OCI-LY1 (cell line): ENCODE measurements at regions not wholly inside any gene's neighbourhood (a gene's known extent, or its start where the extent isn't known, plus 50 kb on each side); places are given as distances from the start of the nearest gene placed in this dataset.

Experiments used
- H2AFZ ChIP-seq: fragments of 200-600 bp; sonication (generic), shearing (Covaris generic); 2 replicates; pipeline ENCODE4 v1.6.0; 2014; ENCODE audit warnings: antibody characterized with exemption, mild to moderate bottlenecking, low read length
- H3F3A ChIP-seq: fragments of 200-600 bp; sonication (generic), shearing (Covaris generic); 2 replicates; pipeline ENCODE4 v1.6.0; 2014; ENCODE audit warnings: mild to moderate bottlenecking, antibody characterized with exemption, low read length, moderate library complexity; ENCODE audit not compliant: insufficient read depth
- H3K27ac ChIP-seq: fragments of 200-600 bp; sonication (generic); 2 replicates; pipeline ENCODE4 v1.5.1; 2014; ENCODE audit warnings: low read length, mixed run types, mild to moderate bottlenecking, low read depth; ENCODE audit not compliant: poor library complexity, severe bottlenecking
- H3K27me3 ChIP-seq: fragments of 200-600 bp; sonication (generic); 2 replicates; pipeline ENCODE4 v1.6.0; 2014; ENCODE audit warnings: antibody characterized with exemption, mild to moderate bottlenecking, low read length, moderate library complexity; ENCODE audit not compliant: insufficient read depth
- H3K36me3 ChIP-seq: fragments of 200-600 bp; sonication (generic); 2 replicates; pipeline ENCODE4 v1.6.1; 2014; ENCODE audit warnings: mild to moderate bottlenecking, antibody characterized with exemption, low read length, moderate library complexity, mixed read lengths; ENCODE audit not compliant: insufficient read depth
- H3K4me1 ChIP-seq: fragments of 200-600 bp; sonication (generic); 2 replicates; pipeline ENCODE4 v1.5.1; 2014; ENCODE audit warnings: mild to moderate bottlenecking, low read length, moderate library complexity; ENCODE audit not compliant: insufficient read depth, severe bottlenecking
- H3K4me2 ChIP-seq: fragments of 200-600 bp; sonication (generic), shearing (Covaris generic); 2 replicates; pipeline ENCODE4 v1.6.1; 2014; ENCODE audit warnings: low read length
- H3K4me3 ChIP-seq: fragments of 200-600 bp; sonication (generic); 2 replicates; pipeline ENCODE4 v1.5.1; 2014; ENCODE audit warnings: low read length, low read depth, mild to moderate bottlenecking, mixed read lengths; ENCODE audit not compliant: poor library complexity, severe bottlenecking
- H3K79me2 ChIP-seq: fragments of 200-600 bp; shearing (Covaris generic); 2 replicates; pipeline ENCODE4 v1.6.1; 2016; ENCODE audit warnings: mixed run types, low read length, mixed read lengths; ENCODE audit not compliant: insufficient read depth
- H3K9ac ChIP-seq: fragments of 200-600 bp; sonication (generic), shearing (Covaris generic); 2 replicates; pipeline ENCODE4 v1.6.1; 2014; ENCODE audit warnings: mild to moderate bottlenecking, low read length, mixed read lengths
- H3K9me2 ChIP-seq: fragments of 200-600 bp; sonication (generic), shearing (Covaris generic); 2 replicates; pipeline ENCODE4 v1.6.1; 2014; ENCODE audit warnings: low read depth, mild to moderate bottlenecking, low read length, mixed read lengths
- H3K9me3 ChIP-seq: fragments of 200-600 bp; shearing (Covaris generic); 2 replicates; pipeline ENCODE4 v1.6.1; 2014; ENCODE audit warnings: low read length, mixed read lengths
- H4K20me1 ChIP-seq: fragments of 200-600 bp; sonication (generic), shearing (Covaris generic); 2 replicates; pipeline ENCODE4 v1.6.0; 2016; ENCODE audit warnings: mild to moderate bottlenecking, low read length; ENCODE audit not compliant: insufficient read depth
- EZH2 ChIP-seq: fragments of 200-600 bp; sonication (generic), shearing (Covaris generic); IDR thresholded peaks from 2 replicates; pipeline ENCODE4 v1.8.0; 2017; ENCODE audit warnings: borderline replicate concordance, mixed run types, mild to moderate bottlenecking, antibody characterized with exemption, low read length, moderate library complexity, mixed read lengths
- TF ChIP-seq, protein P1 (sequence below): fragments of 200-600 bp; sonication (generic), shearing (Covaris generic); IDR thresholded peaks from 2 replicates; pipeline ENCODE4 v1.5.1; 2017; ENCODE audit warnings: mild to moderate bottlenecking, antibody characterized with exemption, low read length, moderate library complexity, mixed read lengths

DNA sequence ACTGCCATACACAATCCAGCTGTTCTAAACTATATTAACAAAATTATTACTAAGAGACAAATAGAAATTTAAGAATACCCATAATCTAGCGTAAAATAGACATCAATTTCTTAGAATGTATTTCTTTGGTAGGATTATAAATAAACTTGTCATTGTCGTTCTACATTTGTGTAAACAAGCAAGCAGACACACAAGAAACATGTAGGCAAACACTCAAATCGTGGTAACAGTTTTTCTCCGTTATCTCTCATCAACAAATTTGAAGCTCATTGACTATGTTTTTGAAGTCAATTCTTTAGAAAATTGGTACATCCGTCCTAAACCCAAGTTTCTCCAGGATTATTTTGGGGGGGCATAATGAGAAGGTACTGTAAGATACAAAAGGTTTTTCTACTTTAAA, 832.2 kb downstream of the DTWD2 start:
- Histone ChIP-seq H3K27me3 (no peaks in the 10 kb centered on the region), H3K4me2 (no peak overlapping the region), H3K9me3 (no peaks in the 10 kb centered on the region; the same call in 1 of the 2 replicates), H3K9me2 (no peaks in the 10 kb centered on the region), H3K4me3 (no peak overlapping the region), H3K27ac (no peak overlapping the region), H4K20me1 (no peaks in the 10 kb centered on the region), H3K9ac (no peak overlapping the region), H3F3A (no peaks in the 10 kb centered on the region), H3K4me1 (no peaks in the 10 kb centered on the region), H2AFZ (no peak overlapping the region), H3K36me3 (no peaks in the 10 kb centered on the region), H3K79me2 (no peaks in the 10 kb centered on the region)
- TF ChIP-seq EZH2, result no peak
- TF ChIP-seq, protein P1, sequence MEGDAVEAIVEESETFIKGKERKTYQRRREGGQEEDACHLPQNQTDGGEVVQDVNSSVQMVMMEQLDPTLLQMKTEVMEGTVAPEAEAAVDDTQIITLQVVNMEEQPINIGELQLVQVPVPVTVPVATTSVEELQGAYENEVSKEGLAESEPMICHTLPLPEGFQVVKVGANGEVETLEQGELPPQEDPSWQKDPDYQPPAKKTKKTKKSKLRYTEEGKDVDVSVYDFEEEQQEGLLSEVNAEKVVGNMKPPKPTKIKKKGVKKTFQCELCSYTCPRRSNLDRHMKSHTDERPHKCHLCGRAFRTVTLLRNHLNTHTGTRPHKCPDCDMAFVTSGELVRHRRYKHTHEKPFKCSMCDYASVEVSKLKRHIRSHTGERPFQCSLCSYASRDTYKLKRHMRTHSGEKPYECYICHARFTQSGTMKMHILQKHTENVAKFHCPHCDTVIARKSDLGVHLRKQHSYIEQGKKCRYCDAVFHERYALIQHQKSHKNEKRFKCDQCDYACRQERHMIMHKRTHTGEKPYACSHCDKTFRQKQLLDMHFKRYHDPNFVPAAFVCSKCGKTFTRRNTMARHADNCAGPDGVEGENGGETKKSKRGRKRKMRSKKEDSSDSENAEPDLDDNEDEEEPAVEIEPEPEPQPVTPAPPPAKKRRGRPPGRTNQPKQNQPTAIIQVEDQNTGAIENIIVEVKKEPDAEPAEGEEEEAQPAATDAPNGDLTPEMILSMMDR, result no peak

DNA sequence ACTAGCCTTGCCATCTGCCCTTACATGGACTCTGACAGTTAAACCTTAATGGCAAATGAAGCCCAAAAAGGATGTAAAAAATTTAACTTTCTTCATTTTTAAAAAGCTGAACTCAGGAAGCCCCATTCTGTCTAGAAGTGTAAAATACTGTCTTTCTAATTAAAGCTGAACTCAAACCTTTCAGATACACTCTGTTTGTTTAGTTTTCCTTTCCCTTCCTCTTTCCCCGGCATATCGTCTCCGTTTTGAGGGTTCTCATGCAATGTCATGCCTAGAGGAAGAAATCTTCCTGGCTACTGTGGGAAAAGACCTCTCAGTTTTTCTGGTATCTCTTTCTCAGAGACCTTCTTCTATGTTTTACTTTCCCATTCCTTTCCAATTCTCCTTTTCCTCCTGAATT, 841.5 kb downstream of the DTWD2 start:
- no peaks in the 10 kb centered on the region for H3F3A ChIP-seq
- no peaks in the 10 kb centered on the region for H3K9me2 ChIP-seq
- H3K9ac ChIP-seq, result no peak overlapping the region
- H3K4me1 ChIP-seq, result no peaks in the 10 kb centered on the region
- H3K27ac ChIP-seq, result no peak overlapping the region
- no peaks in the 10 kb centered on the region for H3K27me3 ChIP-seq
- H4K20me1 ChIP-seq, result no peaks in the 10 kb centered on the region
- no peak overlapping the region for H3K4me2 ChIP-seq
- H3K4me3 ChIP-seq, result no peak overlapping the region
- TF ChIP-seq, protein P1, result no peak
- no peak for TF ChIP-seq EZH2
- no peak overlapping the region for H2AFZ ChIP-seq
- H3K79me2 ChIP-seq, result no peaks in the 10 kb centered on the region
- no peaks in the 10 kb centered on the region for H3K9me3 ChIP-seq
- no peaks in the 10 kb centered on the region for H3K36me3 ChIP-seq

DNA sequence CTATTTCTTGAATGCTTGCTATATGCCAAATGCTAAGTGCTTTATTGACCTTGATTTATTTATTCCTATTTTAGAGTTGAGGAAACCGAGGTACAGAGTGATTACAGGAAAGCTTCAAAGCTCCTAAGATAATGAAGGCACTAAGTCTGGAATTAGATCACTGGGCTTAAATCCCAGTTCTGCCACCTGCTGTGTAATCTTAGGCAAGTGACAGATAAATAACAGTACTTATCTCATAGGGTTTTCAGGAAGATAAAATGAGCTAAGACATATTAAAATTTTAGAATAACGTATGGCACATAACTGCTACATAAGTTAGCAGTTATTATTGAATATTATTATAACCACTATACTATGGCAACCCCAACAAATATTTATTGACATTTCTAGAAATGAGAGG, 843.8 kb downstream of the DTWD2 start:
- Histone ChIP-seq H3K9me2 (no peaks in the 10 kb centered on the region), H3K27me3 (no peaks in the 10 kb centered on the region), H3K4me3 (no peak overlapping the region), H3F3A (no peaks in the 10 kb centered on the region), H3K36me3 (no peaks in the 10 kb centered on the region), H2AFZ (no peak overlapping the region), H3K27ac (no peak overlapping the region), H3K4me1 (no peaks in the 10 kb centered on the region), H3K9me3 (no peaks in the 10 kb centered on the region), H3K9ac (no peak overlapping the region), H3K79me2 (no peaks in the 10 kb centered on the region), H3K4me2 (no peak overlapping the region), H4K20me1 (no peaks in the 10 kb centered on the region)
- no peak for TF ChIP-seq EZH2
- TF ChIP-seq, protein P1, result no peak
